ENCODE measurements at regions not wholly inside any gene's neighbourhood (a gene's known extent, or its start where the extent isn't known, plus 50 kb on each side); places are given as distances from the start of the nearest gene placed in this dataset.

DNA sequence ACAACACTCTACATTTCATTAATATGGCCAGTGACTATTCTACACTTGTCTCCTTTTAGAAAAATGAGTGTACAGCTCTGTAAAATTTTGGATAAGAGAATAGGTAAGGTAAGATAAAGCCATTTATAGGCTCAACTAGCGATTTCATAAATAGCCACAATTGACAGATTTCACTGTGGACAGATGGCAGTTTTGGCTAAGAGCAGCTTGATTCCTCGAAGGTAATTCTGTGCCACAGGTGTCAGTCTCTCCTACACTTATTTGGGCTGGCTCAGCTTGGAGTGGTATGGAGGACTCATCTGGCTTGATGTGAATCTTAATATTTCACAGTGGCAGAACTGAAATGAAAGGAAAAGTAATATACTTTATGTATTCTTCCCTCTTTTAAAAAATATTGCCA lies 536.7 kb upstream of the TBL1XR1 start:
- Histone ChIP-seq H3K9me3 (ENCODE audit: insufficient read depth, low read depth, low read length) (no peaks in the 10 kb centered on the region), H3K9ac (ENCODE audit: low read depth, low read length) (no peak overlapping the region), H3K4me3 (ENCODE audit: low read length) (no peak overlapping the region), H3K27me3 (ENCODE audit: insufficient read depth, low read length) (no peaks in the 10 kb centered on the region), H3K27ac (ENCODE audit: low read length) (no peak overlapping the region), H3K4me1 (ENCODE audit: insufficient read depth, low read length) (peaks cover 14% of the 10 kb centered on the region; the same call in 1 of the 2 replicates), H3K36me3 (ENCODE audit: insufficient read depth, low read depth, low read length) (no peaks in the 10 kb centered on the region)

DNA sequence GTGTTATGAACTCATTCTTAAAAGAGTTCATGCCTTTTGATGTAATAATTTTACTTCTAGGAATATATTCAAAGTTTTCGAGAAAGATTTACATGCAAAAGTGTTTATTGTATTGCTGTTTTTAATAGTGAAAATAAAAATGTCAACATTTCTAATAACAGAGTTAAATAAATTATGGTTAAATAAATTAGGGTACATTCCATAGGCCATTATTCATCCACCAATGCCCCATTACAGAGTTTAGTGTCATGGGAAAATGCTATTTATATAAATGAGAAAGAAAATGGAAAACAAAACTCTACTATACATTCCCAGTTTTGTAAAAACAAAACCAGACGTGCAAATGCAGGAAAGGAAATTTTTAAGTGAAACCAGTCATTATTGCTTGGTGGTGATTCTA lies 538.1 kb upstream of the TBL1XR1 start:
- no peaks in the 10 kb centered on the region for H3K36me3 ChIP-seq (ENCODE audit: insufficient read depth, low read depth, low read length)
- H3K27me3 ChIP-seq (ENCODE audit: insufficient read depth, low read length), result no peaks in the 10 kb centered on the region
- H3K9ac ChIP-seq (ENCODE audit: low read depth, low read length), result no peak overlapping the region
- peaks cover 10% of the 10 kb centered on the region for H3K4me1 ChIP-seq (ENCODE audit: insufficient read depth, low read length)
- no peak overlapping the region for H3K27ac ChIP-seq (ENCODE audit: low read length)
- no peaks in the 10 kb centered on the region for H3K9me3 ChIP-seq (ENCODE audit: insufficient read depth, low read depth, low read length)
- no peak overlapping the region for H3K4me3 ChIP-seq (ENCODE audit: low read length)

DNA sequence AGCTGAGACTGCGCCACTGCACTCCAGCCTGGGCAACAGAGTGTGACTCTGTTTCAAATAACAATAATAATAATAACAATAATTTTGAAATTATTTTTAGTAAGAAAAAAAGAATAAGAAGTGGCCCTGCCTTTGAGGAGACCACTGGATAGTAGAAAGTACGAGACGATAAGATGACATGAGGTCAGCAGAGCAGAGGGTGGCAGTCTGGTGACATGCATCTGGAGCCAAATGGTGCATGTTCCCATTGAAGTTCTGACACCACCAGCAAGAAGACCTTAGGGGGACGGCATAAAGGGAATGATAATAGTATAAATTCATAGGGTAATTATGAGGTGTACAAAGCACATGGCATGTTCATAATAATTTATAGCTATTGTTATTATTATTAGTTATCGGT lies 542.2 kb upstream of the TBL1XR1 start:
- H3K36me3 ChIP-seq (ENCODE audit: insufficient read depth, low read depth, low read length), result no peaks in the 10 kb centered on the region
- no peak overlapping the region for H3K9ac ChIP-seq (ENCODE audit: low read depth, low read length)
- H3K4me3 ChIP-seq (ENCODE audit: low read length), result no peak overlapping the region
- H3K9me3 ChIP-seq (ENCODE audit: insufficient read depth, low read depth, low read length), result no peaks in the 10 kb centered on the region
- peaks cover 8% of the 10 kb centered on the region for H3K4me1 ChIP-seq (ENCODE audit: insufficient read depth, low read length)
- no peak overlapping the region for H3K27ac ChIP-seq (ENCODE audit: low read length)
- no peaks in the 10 kb centered on the region for H3K27me3 ChIP-seq (ENCODE audit: insufficient read depth, low read length)

DNA sequence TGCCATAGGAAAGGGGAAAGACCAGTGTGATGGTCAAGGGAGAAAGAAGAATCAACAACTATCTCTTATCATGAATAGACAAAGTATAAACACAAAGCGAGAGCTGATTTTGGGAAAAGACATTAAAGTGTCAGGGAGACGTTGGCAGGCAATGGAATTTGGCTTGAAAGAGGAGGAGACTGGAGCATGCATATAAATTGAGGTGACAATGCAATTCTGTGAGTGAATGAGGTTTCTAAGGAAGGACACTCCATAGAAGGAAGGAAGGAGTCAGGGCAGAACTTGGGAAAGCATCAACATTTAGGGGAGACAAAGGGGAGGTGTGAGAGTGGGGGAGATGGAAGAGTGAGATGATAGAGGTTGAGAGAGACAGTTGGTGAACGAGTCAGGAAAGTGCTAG lies 543.0 kb upstream of the TBL1XR1 start:
- Histone ChIP-seq H3K27me3 (ENCODE audit: insufficient read depth, low read length) (no peaks in the 10 kb centered on the region), H3K36me3 (ENCODE audit: insufficient read depth, low read depth, low read length) (no peaks in the 10 kb centered on the region), H3K4me1 (ENCODE audit: insufficient read depth, low read length) (peaks cover 8% of the 10 kb centered on the region), H3K9ac (ENCODE audit: low read depth, low read length) (no peak overlapping the region), H3K9me3 (ENCODE audit: insufficient read depth, low read depth, low read length) (no peaks in the 10 kb centered on the region), H3K4me3 (ENCODE audit: low read length) (no peak overlapping the region), H3K27ac (ENCODE audit: low read length) (no peak overlapping the region)

DNA sequence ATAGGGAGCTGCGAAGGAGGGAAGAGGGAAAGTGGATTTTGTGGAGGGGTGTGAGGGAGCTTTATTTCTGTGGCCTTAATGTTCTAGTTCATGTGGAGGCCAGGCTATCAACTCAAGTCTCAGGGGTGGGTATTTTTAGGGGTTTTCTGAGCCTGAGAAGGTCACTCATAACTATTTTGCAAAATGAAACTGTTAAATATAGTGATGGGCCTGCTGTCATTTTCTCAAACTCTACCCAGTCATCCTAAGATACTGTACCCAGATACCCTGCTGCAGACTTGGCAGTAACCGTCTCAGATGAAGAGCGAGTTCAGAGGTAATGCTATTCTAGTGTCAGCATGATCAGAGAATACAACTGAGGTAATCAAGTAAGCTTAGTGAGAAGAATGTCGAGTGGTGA lies 545.0 kb upstream of the TBL1XR1 start:
- H3K9ac ChIP-seq (ENCODE audit: low read depth, low read length), result no peak overlapping the region
- no peaks in the 10 kb centered on the region for H3K36me3 ChIP-seq (ENCODE audit: insufficient read depth, low read depth, low read length)
- peaks cover 8% of the 10 kb centered on the region for H3K4me1 ChIP-seq (ENCODE audit: insufficient read depth, low read length)
- H3K27me3 ChIP-seq (ENCODE audit: insufficient read depth, low read length), result no peaks in the 10 kb centered on the region
- no peak overlapping the region for H3K27ac ChIP-seq (ENCODE audit: low read length)
- no peak overlapping the region for H3K4me3 ChIP-seq (ENCODE audit: low read length)
- H3K9me3 ChIP-seq (ENCODE audit: insufficient read depth, low read depth, low read length), result no peaks in the 10 kb centered on the region

DNA sequence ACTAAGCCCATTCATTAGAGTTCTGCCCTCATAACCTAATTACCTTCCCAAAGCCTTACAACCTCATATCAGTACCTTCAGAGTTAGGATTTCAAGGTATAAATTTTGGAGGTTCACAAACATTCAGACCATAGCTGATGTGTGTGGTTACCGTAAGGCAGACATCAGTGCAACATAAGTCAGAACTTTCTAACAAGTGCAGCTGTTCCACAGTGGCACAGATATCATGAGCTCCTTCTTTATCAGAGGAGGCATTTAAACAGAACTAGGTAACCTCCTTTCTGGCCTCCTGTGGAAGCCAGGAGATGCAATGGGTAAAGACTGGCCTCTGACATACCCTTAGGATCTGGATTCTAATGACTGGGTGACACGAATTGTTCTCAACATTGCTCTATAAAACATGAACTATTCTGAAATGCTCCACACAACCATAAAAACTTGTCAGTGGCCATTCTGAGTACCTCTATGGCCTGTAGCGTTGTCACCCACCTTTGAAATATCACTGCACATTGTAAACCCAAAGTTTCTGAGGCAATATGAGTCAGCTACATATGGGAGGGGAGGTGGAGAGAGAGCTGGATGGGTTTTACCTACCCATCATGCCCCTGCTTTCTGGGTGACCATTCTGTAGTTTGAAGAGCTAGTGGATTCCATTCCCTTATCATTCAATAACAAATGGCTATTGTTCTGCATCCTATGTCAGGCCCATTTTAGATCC lies 546.0 kb upstream of the TBL1XR1 start:
- no peaks in the 10 kb centered on the region for H3K9me3 ChIP-seq (ENCODE audit: insufficient read depth, low read depth, low read length)
- no peaks in the 10 kb centered on the region for H3K27me3 ChIP-seq (ENCODE audit: insufficient read depth, low read length)
- H3K4me1 ChIP-seq (ENCODE audit: insufficient read depth, low read length), result peaks cover 8% of the 10 kb centered on the region

DNA sequence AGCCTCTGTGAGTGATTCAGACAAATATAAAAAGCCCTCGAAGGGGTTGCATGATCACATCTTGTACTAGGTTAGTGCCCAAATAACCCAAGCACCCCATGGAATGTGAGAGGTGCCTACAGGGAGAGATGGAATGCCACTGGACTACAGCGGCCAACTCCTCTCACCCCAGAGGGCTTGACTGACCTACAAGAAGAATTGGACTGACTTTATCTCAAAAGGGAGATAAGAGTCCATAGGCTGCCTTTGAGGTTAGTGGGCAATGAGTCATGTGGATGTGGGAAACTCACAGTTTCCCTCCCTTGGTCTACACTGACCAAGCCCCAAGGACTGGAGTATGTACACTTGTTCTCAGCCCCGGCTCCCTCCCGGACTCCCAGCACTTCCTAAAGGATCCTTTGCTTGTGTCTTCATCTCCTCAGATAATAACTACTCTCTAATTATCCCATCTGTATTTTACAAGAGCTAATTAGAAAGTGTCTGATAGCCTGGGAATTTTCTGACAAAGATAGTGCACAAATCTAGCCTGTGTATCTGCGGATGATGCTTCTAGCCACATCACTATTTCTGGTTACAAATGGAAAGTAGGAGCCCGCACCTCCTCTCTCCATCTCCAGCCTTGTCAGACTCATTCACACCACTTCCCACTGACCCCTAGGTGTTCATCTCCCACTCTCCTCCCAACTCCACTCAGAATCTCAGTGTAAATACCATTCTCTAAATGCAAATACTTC lies 547.8 kb upstream of the TBL1XR1 start:
- Histone ChIP-seq H3K36me3 (ENCODE audit: insufficient read depth, low read depth, low read length) (no peaks in the 10 kb centered on the region), H3K9ac (ENCODE audit: low read depth, low read length) (no peak overlapping the region), H3K9me3 (ENCODE audit: insufficient read depth, low read depth, low read length) (no peaks in the 10 kb centered on the region), H3K4me3 (ENCODE audit: low read length) (no peak overlapping the region), H3K27me3 (ENCODE audit: insufficient read depth, low read length) (no peaks in the 10 kb centered on the region), H3K4me1 (ENCODE audit: insufficient read depth, low read length) (peaks cover 7% of the 10 kb centered on the region), H3K27ac (ENCODE audit: low read length) (no peak overlapping the region)

More for the DNA sequence above, 546.0 kb upstream of the TBL1XR1 start:
- no peak overlapping the region for H3K4me3 ChIP-seq (ENCODE audit: low read length)
- H3K36me3 ChIP-seq (ENCODE audit: insufficient read depth, low read depth, low read length), result no peaks in the 10 kb centered on the region
- no peak overlapping the region for H3K9ac ChIP-seq (ENCODE audit: low read depth, low read length)
- H3K27ac ChIP-seq (ENCODE audit: low read length), result no peak overlapping the region

DNA sequence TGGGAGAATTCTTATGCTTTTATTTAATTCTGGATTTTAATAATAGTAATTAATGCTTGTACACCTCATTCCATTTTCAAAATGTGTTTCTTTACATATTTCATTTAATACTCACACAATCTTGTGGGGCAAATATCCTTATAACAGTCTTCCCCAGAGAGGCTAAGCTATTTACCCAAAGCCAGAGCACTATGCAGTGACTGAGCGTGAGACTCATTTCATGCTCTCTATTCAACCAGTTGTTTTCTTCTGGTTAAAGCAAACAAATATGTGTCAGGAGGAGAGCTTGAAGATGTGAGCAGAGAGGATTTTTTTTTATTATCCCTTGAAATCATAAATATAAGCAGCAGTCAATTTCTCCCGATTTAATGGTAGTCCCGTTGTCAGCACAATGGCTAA lies 548.3 kb upstream of the TBL1XR1 start:
- Histone ChIP-seq H3K9ac (ENCODE audit: low read depth, low read length) (no peak overlapping the region), H3K4me1 (ENCODE audit: insufficient read depth, low read length) (peaks cover 1% of the 10 kb centered on the region; the same call in 1 of the 2 replicates), H3K36me3 (ENCODE audit: insufficient read depth, low read depth, low read length) (no peaks in the 10 kb centered on the region), H3K27ac (ENCODE audit: low read length) (no peak overlapping the region), H3K9me3 (ENCODE audit: insufficient read depth, low read depth, low read length) (no peaks in the 10 kb centered on the region), H3K27me3 (ENCODE audit: insufficient read depth, low read length) (no peaks in the 10 kb centered on the region), H3K4me3 (ENCODE audit: low read length) (no peak overlapping the region)

DNA sequence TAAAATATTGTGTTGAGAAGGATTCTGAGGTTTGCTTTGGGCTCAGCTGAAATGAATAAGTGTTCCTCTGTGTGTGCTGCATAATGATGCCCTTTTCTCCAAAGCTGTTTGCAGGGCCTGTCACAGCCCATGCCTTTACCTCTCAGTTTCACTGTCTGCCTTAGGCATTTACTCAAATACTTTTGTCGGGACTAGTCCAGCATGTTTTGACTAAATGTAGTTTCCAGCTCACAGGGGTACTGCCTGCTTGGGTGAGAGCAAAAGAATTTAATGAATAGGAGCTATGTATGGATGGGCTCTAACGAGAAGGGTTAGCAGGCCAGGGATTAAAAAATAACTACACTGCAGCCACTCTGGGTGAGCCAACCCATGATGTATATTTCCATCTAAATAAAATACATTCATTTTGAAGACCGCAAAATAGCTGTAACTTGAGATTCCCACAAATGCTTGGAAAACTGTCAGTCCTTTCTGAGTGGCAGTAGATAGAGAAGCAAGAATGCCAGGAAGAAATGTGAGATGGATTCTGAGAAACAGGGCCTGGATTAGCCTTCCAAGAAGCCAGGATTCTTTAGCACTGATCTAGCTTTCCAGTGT lies 549.2 kb upstream of the TBL1XR1 start:
- no peaks in the 10 kb centered on the region for H3K36me3 ChIP-seq (ENCODE audit: insufficient read depth, low read depth, low read length)
- H3K27me3 ChIP-seq (ENCODE audit: insufficient read depth, low read length), result no peaks in the 10 kb centered on the region
- H3K4me3 ChIP-seq (ENCODE audit: low read length), result no peak overlapping the region
- H3K4me1 ChIP-seq (ENCODE audit: insufficient read depth, low read length), result no peaks in the 10 kb centered on the region
- no peak overlapping the region for H3K27ac ChIP-seq (ENCODE audit: low read length)
- no peaks in the 10 kb centered on the region for H3K9me3 ChIP-seq (ENCODE audit: insufficient read depth, low read depth, low read length)
- no peak overlapping the region for H3K9ac ChIP-seq (ENCODE audit: low read depth, low read length)

DNA sequence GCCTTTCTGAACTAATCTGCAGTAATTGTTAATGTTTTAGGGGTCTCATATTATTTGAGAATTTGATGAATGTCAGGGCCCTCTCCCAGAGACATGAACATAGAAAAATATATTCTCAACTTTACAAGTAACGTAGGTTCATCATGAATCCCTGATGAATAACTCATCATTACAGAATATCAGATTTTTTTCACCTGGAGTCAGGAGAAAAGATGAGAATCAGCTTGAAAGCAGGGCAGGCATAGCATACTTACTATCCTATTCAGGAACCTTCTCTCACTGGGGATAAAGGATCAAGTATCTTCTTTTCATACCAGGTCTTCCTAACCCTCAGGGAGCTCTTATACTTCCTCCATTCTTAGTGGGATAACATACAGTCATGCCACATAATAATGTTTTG lies 552.6 kb upstream of the TBL1XR1 start:
- Histone ChIP-seq H3K9me3 (ENCODE audit: insufficient read depth, low read depth, low read length) (no peaks in the 10 kb centered on the region), H3K4me1 (ENCODE audit: insufficient read depth, low read length) (no peaks in the 10 kb centered on the region)

DNA sequence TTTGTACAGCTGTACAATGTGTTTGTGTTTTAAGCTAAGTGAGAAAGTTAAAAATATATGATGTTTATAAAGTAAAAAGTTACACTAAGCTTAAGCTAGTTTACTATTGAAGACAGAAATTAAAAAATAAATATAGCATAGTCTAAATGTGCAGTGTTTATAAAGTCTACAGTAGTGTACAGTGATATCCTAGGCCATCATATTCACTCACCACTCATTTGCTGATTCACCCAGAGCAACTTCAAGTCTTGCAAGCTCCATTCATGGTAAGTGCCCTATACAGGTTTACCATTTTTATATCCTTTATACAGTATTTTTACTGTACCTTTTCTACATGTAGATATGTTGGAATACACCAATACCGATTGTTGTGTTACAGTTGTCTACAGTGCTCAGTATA lies 553.2 kb upstream of the TBL1XR1 start:
- no peak overlapping the region for H3K4me3 ChIP-seq (ENCODE audit: low read length)
- H3K27ac ChIP-seq (ENCODE audit: low read length), result no peak overlapping the region
- no peak overlapping the region for H3K9ac ChIP-seq (ENCODE audit: low read depth, low read length)
- H3K4me1 ChIP-seq (ENCODE audit: insufficient read depth, low read length), result no peaks in the 10 kb centered on the region
- no peaks in the 10 kb centered on the region for H3K9me3 ChIP-seq (ENCODE audit: insufficient read depth, low read depth, low read length)
- H3K36me3 ChIP-seq (ENCODE audit: insufficient read depth, low read depth, low read length), result no peaks in the 10 kb centered on the region
- no peaks in the 10 kb centered on the region for H3K27me3 ChIP-seq (ENCODE audit: insufficient read depth, low read length)

More for the DNA sequence above, 552.6 kb upstream of the TBL1XR1 start:
- Histone ChIP-seq H3K27me3 (ENCODE audit: insufficient read depth, low read length) (no peaks in the 10 kb centered on the region), H3K9ac (ENCODE audit: low read depth, low read length) (no peak overlapping the region), H3K27ac (ENCODE audit: low read length) (no peak overlapping the region), H3K4me3 (ENCODE audit: low read length) (no peak overlapping the region), H3K36me3 (ENCODE audit: insufficient read depth, low read depth, low read length) (no peaks in the 10 kb centered on the region)

DNA sequence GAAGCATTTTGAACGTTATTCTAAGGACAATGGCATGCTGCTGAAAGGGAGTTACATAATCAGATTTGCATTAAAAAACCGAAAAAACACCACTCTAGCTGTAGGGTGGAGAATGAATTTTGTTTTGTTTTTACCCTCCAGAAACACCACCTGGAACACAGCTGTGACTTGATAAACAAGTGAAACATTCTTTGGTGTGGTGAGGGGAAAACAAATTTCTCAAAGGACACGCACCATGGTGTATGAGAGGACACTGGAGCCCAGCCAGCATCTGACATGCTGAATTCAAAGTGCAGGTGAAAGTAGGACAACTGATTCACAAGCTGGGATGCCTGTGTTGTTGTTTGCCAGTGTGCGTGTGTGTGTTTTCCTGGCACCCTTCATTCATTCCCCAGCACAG lies 554.5 kb upstream of the TBL1XR1 start:
- H3K27me3 ChIP-seq (ENCODE audit: insufficient read depth, low read length), result no peaks in the 10 kb centered on the region
- no peaks in the 10 kb centered on the region for H3K9me3 ChIP-seq (ENCODE audit: insufficient read depth, low read depth, low read length)
- H3K4me3 ChIP-seq (ENCODE audit: low read length), result no peak overlapping the region
- H3K9ac ChIP-seq (ENCODE audit: low read depth, low read length), result no peak overlapping the region
- H3K27ac ChIP-seq (ENCODE audit: low read length), result no peak overlapping the region
- H3K36me3 ChIP-seq (ENCODE audit: insufficient read depth, low read depth, low read length), result no peaks in the 10 kb centered on the region
- H3K4me1 ChIP-seq (ENCODE audit: insufficient read depth, low read length), result no peaks in the 10 kb centered on the region
